ENCODE measurements at regions not wholly inside any gene's neighbourhood (a gene's known extent, or its start where the extent isn't known, plus 50 kb on each side); places are given as distances from the start of the nearest gene placed in this dataset.

- ChIA-PET CTCF (no interaction called here), POLR2A (no interaction called here)
- H3K4me1 ChIP-seq (ENCODE audit: control insufficient read depth, insufficient read depth, low read length), result no peaks in the 10 kb centered on the region
- no peaks in the 10 kb centered on the region for H3K36me3 ChIP-seq (ENCODE audit: control insufficient read depth in 2 of 2, insufficient read depth in 1 of 2, low read length in 2 of 2)
- no peak overlapping the region for H3K4me3 ChIP-seq (ENCODE audit: low read depth, low read length)
- no peak overlapping the region for H3K27ac ChIP-seq (ENCODE audit: extremely low read depth, low read depth, low read length)
- TF ChIP-seq ZNF692 (tag by site-specific recombination; IDR thresholded peaks at IDR 0.05), result no peak
- no peak for TF ChIP-seq ZNF138 (tag by site-specific recombination; IDR thresholded peaks at IDR 0.05; ENCODE audit: borderline replicate concordance)
- TF ChIP-seq ZNF768 (tag by site-specific recombination; IDR thresholded peaks at IDR 0.05), result no peak
- no peak for TF ChIP-seq PATZ1 (tag by site-specific recombination; IDR thresholded peaks at IDR 0.05)
- no peaks in the 10 kb centered on the region for H3K9me3 ChIP-seq (ENCODE audit: control insufficient read depth, insufficient read depth, low read depth, low read length)
These were observed 151.6 kb downstream of the TTC32 start for GRCh38 chr2:19750136-19750535.

- Histone ChIP-seq H3K27ac (ENCODE audit: extremely low read depth, low read depth, low read length) (no peak overlapping the region), H3K36me3 (ENCODE audit: control insufficient read depth in 2 of 2, insufficient read depth in 1 of 2, low read length in 2 of 2) (no peaks in the 10 kb centered on the region), H3K9me3 (ENCODE audit: control insufficient read depth, insufficient read depth, low read depth, low read length) (no peaks in the 10 kb centered on the region), H3K4me1 (ENCODE audit: control insufficient read depth, insufficient read depth, low read length) (no peaks in the 10 kb centered on the region), H3K4me3 (ENCODE audit: low read depth, low read length) (no peak overlapping the region)
- ChIA-PET POLR2A (no interaction called here), CTCF (interaction anchor here (1.1 kb wide), 1 partner anchor 380 kb away, joined by 5 read pairs; no protein-coding TSS in a partner anchor)
- TF ChIP-seq SP3 (tag by site-specific recombination; IDR thresholded peaks at IDR 0.05), result no peak
- TF ChIP-seq ZNF514 (tag by site-specific recombination; IDR thresholded peaks at IDR 0.05), result no peak
- TF ChIP-seq ZNF398 (tag by site-specific recombination; IDR thresholded peaks at IDR 0.05), result no peak
- no peak for TF ChIP-seq ZNF2 (tag by site-specific recombination; IDR thresholded peaks at IDR 0.05)
- no peak for TF ChIP-seq ZNF518A (tag by site-specific recombination; conservative IDR thresholded peaks at IDR 0.05; ENCODE audit: low read depth)
- no peak for TF ChIP-seq KLF9 (tag by site-specific recombination; IDR thresholded peaks at IDR 0.05; ENCODE audit: low read depth)
- TF ChIP-seq ZNF23 (tag by site-specific recombination; IDR thresholded peaks at IDR 0.05; ENCODE audit: borderline replicate concordance), result no peak
- no peak for TF ChIP-seq SETDB1 (IDR thresholded peaks at IDR 0.05; ENCODE audit: insufficient read length, low read length)
- no peak for TF ChIP-seq ZNF214 (tag by site-specific recombination; IDR thresholded peaks at IDR 0.05; ENCODE audit: borderline replicate concordance)
- no peak for TF ChIP-seq ZEB2 (tag by site-specific recombination; IDR thresholded peaks at IDR 0.05)
- TF ChIP-seq ZNF658 (tag by site-specific recombination; IDR thresholded peaks at IDR 0.05), result no peak
- no peak for TF ChIP-seq REST (tag by site-specific recombination; IDR thresholded peaks at IDR 0.05)
- no peak for TF ChIP-seq ZSCAN23 (tag by site-specific recombination; IDR thresholded peaks at IDR 0.05)
- TF ChIP-seq KLF10 (tag by site-specific recombination; IDR thresholded peaks at IDR 0.05), result no peak
- no peak for TF ChIP-seq ZNF18 (tag by site-specific recombination; IDR thresholded peaks at IDR 0.05)
- TF ChIP-seq ZNF157 (tag by site-specific recombination; IDR thresholded peaks at IDR 0.05), result no peak
These were observed 152.3 kb downstream of the TTC32 start for GRCh38 chr2:19749507-19749836.
